AG04449 (cell line): ENCODE measurements at regions not wholly inside any gene's neighbourhood (a gene's known extent, or its start where the extent isn't known, plus 50 kb on each side); places are given as distances from the start of the nearest gene placed in this dataset.

Experiments
- CTCF ChIA-PET: fragments of 350-600 bp; formaldehyde crosslinking; extraction: SDS; loops from one replicate; lab custom pipeline; 2021; ENCODE audit warnings: antibody characterized with exemption; lab: Yijun Ruan, JAX
- POLR2A ChIA-PET: fragments of 400-600, 350-600 bp; formaldehyde crosslinking; extraction: SDS; loops from one replicate; lab custom pipeline; 2020; ENCODE audit warnings: antibody characterized with exemption, inconsistent platforms; lab: Yijun Ruan, JAX
- DNase-seq: peaks from one replicate; pipeline ENCODE4 v3.0.0-alpha.2; 2010; ENCODE audit warnings: low read depth, low spot score
- H3K4me3 ChIP-seq: 2 replicates; pipeline ENCODE4 v1.5.1; 2011; ENCODE audit warnings: low read depth, mild to moderate bottlenecking, control low read depth, low read length
- TF ChIP-seq, protein P1 (sequence below): IDR thresholded peaks from one replicate; pipeline ENCODE4 v1.5.1; 2011; ENCODE audit warnings: mild to moderate bottlenecking, moderate library complexity, low read length, control low read depth, inconsistent platforms; ENCODE audit not compliant: insufficient read depth; ENCODE audit errors: missing control alignments

DNA sequence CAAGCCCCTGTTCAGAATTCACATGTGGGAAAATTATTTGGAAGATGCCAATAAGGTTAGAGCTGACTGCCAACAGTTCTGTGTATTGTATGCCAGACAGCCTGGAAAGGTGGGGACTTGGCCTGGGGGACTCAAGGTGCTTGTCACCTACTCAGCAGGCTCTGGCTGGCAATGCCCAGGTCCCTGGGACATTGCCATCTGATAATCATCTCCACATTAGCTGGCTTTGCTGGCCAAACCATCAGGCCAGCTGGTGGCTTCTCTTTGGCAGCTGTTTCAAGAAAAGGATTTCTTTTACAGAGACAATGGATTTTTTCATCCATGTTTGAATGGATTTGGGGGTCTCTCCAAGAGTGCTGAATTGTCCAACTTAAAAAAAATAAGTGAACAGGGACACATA lies 165.2 kb downstream of the BRMS1L start:
- ChIA-PET POLR2A (no interaction called here), CTCF (no interaction called here)
- TF ChIP-seq, protein P1, sequence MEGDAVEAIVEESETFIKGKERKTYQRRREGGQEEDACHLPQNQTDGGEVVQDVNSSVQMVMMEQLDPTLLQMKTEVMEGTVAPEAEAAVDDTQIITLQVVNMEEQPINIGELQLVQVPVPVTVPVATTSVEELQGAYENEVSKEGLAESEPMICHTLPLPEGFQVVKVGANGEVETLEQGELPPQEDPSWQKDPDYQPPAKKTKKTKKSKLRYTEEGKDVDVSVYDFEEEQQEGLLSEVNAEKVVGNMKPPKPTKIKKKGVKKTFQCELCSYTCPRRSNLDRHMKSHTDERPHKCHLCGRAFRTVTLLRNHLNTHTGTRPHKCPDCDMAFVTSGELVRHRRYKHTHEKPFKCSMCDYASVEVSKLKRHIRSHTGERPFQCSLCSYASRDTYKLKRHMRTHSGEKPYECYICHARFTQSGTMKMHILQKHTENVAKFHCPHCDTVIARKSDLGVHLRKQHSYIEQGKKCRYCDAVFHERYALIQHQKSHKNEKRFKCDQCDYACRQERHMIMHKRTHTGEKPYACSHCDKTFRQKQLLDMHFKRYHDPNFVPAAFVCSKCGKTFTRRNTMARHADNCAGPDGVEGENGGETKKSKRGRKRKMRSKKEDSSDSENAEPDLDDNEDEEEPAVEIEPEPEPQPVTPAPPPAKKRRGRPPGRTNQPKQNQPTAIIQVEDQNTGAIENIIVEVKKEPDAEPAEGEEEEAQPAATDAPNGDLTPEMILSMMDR: no peak
- no peak overlapping the region for H3K4me3 ChIP-seq
- DNase-seq: no peak

DNA sequence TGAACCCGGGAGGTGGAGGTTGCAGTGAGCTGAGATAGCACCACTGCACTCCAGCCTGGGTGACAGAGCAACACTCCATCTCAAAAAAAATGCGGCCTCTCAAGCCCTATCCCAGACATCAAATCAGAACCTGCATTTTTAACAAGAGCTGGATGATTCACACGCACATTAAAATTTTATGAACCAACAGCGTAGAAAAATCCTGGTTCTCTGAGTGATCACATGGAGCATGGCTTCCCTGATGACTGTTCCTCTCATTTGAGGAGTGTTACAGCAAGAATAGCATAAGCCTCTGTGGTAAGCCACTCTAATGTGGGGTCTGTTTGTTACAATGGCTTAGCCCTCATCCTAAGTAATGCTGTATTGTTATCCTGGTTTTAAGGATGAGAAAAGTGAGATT lies 163.6 kb downstream of the BRMS1L start:
- ChIA-PET CTCF (no interaction called here), POLR2A (no interaction called here)
- no peak overlapping the region for H3K4me3 ChIP-seq
- TF ChIP-seq, protein P1: no peak
- no peak for DNase-seq

DNA sequence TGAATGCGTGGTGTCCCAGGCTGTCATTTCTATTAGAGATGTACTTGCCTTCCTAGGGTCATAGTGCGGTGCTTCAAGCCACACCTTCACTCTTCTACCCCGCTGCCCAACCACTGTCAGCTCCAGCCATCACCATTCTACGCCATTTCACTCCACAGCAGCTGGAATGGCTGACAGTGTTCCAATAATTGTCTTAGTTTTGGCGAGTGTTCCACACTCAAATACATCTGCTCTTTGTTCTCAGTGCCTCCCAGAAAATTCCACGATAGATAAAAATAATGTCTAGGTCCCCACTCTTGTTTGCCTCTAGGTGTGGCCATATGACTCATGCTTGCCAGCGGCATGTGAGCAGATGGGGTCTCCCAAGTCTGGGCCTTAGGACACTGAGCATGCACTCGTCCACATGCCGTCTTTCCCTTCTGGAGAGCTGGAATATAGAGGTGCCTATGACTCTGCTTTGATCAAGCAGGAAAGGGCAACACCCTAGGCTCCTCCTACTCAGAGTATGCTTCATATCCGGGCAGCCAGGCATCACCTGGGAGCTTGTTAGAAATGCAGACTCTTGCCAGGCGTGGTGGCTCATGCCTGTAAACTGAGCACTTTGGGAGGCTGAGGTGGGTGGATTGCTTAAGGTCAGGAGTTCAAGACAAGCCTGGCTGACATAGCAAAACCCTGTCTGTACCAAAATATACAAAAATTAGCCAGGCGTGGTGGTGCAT lies 163.0 kb downstream of the BRMS1L start:
- H3K4me3 ChIP-seq: no peak overlapping the region
- DNase-seq: no peak
- ChIA-PET POLR2A (no interaction called here), CTCF (interaction anchor here (0.6 kb wide), 1 partner anchor 316 kb away, joined by 4 read pairs; no protein-coding TSS in a partner anchor)
- TF ChIP-seq, protein P1: no peak

DNA sequence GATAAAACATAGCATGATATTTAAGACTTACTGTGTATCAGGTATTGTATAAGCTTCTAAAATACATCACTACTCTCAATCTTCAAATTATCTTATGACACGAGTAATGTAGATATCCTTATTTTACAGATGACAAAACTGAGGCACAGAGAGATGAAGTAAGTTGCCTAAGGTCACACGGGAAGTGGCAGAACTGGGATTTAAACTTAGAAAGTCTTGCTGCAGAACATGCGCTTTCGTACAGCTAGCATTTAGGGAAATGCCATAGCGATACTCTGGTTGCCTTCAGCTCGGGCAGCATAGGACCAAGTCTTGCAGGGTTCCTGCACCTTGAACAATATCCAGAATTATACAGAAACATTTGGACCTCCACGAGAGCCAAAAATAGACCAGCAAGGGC lies 162.4 kb downstream of the BRMS1L start:
- TF ChIP-seq, protein P1: no peak
- POLR2A ChIA-PET: no interaction called here
- CTCF ChIA-PET: no interaction called here

DNA sequence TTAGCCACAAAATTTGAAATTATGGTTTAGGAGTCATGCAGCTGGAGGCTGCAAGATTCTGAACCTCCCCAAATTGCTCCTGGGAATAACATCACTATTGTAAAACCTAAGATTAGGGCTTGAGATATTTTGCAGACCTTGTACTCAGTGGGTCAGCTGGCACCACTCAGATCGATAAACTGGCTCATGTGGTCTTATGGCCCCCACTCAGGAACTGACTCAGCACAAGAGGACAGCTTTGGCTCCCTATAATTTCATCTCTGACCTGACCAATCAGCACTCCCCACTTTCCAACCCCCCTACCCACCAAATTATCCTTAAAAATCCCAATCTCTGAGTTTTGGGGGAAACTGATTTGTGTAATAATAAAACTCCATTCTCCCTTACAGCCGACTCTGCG lies 161.6 kb downstream of the BRMS1L start:
- DNase-seq: no peak
- ChIA-PET CTCF (no interaction called here), POLR2A (no interaction called here)

More for the DNA sequence above, 162.4 kb downstream of the BRMS1L start:
- no peak for DNase-seq
- no peak overlapping the region for H3K4me3 ChIP-seq

DNA sequence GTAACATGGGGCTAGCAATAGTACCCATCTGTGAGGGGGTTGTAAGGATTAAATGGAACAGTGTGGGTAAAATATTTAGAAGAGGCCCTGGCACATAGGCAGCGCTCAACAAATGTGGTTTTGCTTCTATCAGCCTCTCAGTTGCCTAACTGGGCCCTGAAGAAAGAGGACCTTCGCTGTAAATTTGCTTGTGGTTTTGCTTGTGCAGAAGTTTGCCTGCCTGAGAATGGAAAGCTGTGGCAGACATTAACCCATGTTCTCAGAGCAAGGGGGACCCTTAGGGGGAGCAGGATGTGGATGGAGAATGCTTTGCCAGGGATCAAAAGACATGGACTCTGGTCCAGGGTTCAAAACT lies 160.1 kb downstream of the BRMS1L start:
- no peak for DNase-seq
- CTCF ChIA-PET: interaction anchor here (1.7 kb wide), 1 partner anchor 662 kb away, joined by 3 read pairs; no protein-coding TSS in a partner anchor
- H3K4me3 ChIP-seq: no peak overlapping the region
- TF ChIP-seq, protein P1: no peak
- POLR2A ChIA-PET: no interaction called here

More for the DNA sequence above, 161.6 kb downstream of the BRMS1L start:
- H3K4me3 ChIP-seq: no peak overlapping the region
- TF ChIP-seq, protein P1: no peak
